HG03439 (cell line): ENCODE measurements at regions not wholly inside any gene's neighbourhood (a gene's known extent, or its start where the extent isn't known, plus 50 kb on each side); places are given as distances from the start of the nearest gene placed in this dataset.

Experiments
- ATAC-seq: cut with Tn5 transposase; IDR thresholded peaks from one replicate; pipeline ENCODE4 v1.9.1; 2021; ENCODE audit warnings: mild to moderate bottlenecking, moderate library complexity; ENCODE audit not compliant: unreplicated experiment

DNA sequence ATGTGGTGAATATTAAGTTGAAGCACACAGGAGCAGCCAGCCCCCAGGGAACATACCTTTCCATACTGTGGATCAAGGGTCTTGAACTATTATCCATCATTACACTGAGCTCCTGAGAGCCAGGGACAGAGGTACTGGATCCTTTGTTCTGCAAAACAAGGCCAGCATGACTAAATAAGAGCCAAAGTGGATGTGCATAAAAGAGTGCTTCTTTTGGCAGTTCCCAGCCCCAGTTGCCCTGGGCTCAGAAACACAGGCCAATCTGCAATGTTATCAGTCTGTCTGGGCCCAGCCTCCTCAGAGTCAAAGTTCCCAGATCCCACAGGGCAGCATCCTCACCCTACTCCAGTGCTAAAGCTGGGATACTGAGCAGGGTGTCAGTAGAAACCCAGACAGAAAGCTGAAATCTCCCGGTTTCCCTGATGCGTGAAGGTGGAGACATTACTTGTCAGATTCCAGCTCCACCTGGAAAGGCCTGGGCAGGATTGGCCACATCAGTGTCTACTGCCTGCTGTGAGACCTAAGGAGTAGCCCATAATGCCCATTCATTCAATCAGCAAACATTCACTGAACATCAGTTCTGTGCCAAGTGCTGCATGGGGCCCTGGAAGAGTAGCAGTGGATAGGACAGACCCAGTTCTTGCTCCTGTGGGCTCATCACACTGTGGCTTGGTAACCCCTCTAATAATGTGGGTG is 342.7 kb downstream of the CXCL12 start:
- ATAC-seq = no peak

DNA sequence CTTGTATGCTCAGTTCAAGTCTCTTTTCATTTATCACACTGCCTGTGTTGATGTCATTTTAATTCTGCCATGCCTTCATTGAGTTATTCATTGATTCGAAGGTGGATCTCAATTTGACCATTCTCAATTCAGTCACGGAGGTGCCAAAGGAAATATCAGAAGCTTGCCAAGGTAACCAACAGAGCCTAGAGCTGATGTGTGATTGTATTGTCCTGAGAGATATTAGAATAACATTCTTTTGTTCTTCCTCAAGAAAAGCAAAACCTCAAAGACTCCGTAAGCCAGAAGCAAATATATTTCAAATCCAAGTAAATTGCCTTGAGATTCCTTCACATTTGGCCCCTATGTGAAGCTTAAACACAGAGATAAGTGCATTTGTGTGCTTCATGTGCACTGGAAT is 345.3 kb downstream of the CXCL12 start:
- ATAC-seq = no peak

DNA sequence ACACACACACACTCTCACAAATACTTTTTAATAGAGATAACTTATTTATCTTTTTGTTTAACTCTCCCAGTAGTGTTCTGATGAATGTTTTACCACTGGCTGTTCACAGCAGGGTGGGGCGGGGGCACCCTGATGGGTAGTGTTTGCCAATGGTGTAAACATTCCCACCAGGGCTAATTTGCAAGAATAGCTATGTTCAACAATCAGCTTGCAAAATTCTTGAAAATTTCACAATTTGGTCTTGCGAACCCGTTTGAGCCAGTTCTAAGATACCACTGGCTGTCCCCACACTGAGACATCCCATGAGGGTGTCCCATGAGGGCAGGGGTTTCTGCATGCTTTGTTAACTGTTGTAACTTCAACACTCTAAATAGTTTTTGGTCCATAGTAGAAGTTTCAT is 348.5 kb downstream of the CXCL12 start:
- ATAC-seq = no peak

DNA sequence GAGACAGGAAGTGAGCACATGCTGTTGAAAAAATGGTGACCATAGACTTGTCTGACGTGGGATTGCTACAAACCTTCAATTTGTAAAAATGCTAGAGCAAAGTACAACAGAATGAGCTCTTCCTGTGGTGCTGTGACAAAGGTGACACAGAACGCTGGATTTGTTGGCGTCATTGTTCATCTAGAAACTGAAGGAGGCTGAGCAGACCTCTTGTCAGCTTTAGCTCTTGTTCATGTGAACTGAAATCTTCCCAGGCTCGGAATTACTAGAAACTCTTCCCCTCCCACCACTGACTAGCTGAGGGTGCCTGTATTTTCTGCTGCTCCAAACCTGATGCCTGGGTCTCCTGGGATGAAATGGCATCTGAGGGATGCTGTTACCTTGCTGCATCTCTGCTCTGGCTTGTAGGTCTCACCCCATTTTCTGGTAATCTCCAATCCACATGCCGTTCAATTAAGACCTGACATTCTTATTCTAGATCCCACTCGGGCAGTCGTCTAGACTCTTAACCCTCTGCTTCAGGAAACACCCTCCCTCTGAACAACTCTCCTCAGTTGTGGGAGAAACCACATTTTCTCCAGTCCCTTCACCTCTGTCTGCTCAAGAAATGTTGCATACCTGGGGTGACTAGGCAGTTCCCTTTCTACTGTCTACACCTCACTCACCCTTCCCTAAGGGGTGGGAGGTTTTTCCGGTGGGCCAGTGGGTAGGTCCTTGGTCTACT is 349.3 kb downstream of the CXCL12 start:
- ATAC-seq = no peak

DNA sequence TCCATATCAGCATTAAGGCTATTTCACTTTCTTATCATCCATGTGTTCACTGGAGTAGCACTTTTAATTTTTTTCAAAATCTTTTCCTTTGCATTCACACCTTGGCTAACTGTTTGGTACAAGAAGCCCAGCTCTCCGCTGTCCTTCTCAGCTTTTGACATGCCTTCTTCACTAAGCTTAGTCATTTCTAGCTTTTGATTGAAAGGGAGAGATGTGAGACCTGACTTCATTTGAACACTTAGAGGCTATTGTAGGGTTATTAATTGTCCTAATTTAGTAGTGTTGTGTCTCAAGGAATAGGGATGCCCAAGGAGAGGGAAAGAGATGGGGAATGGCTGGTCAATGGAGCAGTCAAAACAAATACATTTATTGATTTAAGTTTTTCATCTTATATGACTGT is 350.0 kb downstream of the CXCL12 start:
- no peak for ATAC-seq

DNA sequence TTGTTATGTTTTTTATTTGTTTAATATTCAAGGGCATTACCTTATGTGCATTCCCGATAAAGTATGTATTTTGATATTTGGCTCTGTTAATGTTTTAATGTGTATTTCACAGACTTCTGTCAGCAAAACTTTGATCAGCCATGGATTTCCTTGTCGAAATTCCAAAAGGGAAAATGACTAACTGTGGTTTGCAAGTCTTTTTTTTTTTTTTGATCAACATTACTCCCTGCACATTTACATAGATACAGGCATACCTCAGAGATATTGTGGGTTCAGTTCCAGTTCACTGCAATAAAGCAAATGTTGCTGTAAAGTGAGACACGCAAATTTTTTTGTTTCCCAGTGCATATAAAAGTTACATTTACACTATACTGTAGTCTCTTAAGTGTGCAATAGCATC is 351.9 kb downstream of the CXCL12 start:
- no peak for ATAC-seq

DNA sequence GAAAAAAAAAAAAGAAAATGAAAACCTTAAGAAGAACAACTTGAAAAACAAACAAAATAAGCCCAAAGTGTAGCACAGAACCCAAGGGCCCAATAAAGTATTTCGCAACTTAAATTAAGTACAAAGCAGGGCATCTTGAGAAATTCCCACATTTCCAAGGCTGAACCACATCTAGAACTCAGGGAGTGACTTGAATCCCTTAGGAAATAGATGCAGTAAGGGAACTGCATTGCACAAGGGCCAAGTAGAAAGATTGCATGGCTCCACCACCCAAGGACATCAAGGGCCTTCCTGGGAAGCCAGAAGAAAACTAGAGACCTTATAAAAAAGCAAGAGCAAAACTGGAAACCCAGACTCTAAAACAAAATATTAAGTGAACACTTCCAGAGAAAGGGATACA is 352.7 kb downstream of the CXCL12 start:
- ATAC-seq = no peak

DNA sequence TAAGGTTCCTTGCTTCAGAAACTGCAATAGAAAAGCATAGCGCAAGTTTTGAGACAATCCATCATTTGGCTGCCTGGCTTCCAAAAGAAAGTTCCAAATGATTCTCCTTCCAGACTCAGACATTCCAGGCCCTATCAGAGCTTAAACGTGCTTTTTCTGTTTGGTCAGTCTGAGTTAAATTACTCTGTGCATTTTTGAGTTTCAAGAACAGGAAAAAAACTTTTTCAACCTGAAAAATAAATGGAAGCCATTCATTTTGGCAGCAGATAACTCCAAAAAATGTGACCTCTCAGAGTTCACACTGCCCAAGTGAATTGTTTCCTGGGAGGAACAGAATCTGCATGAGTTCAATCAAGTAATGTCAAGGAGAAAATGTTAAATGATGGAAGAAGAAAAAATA is 354.2 kb downstream of the CXCL12 start:
- no peak for ATAC-seq

DNA sequence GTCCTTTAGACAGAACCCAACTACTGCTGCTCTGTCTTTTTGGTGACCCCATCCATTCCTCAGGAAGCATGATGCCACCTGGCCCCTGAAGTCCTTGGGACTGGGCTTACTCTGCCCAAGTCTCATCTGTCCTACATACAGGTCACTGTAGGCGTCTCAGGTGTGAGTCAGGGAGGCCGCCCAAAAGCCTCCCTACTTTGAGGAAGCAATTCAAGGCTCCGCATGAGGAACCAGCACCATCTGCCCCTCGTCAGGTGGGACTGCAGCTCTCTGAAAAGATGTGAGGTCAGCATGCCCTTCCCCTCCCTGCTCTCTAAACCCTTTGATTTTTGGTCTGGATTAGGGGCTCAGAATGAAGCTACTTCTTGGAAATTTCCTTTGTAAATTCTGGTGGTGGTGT is 354.8 kb downstream of the CXCL12 start:
- no peak for ATAC-seq

DNA sequence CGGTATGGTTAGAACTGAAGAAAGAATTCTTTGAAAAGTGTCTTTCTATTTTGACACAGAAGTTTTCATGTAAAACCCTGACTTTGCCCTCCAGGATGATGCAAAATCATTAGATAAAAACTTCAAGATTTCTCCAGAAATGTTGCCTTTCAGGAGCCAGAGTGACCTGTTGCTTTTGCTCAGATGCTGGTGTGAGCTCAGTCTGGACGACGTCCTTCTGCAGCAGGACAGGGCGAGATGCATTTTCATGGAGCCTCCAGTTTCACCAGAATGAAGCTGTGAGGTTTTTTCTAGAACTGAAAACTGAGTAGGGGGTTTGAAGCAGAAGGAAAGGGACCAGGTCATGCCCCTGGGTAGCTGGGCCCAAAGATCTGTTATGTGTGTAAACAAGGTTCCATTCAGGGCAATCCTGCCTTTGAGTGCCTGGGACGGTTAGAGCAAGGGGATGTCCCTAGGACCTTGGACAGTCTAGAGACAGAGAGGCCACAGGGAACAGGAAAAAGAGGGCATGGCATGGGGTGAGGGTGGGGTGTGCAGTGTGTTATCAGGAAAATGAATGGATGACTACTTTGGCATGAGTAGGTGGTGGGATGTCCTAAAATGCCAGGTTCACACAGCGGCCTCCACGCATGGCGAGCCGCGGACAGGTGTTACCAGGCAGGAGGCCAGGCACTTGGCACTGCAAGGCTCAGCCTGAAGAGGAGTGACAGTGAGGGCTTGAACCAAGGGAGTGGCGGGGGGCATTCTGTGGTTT is 356.3 kb downstream of the CXCL12 start:
- ATAC-seq = no peak

DNA sequence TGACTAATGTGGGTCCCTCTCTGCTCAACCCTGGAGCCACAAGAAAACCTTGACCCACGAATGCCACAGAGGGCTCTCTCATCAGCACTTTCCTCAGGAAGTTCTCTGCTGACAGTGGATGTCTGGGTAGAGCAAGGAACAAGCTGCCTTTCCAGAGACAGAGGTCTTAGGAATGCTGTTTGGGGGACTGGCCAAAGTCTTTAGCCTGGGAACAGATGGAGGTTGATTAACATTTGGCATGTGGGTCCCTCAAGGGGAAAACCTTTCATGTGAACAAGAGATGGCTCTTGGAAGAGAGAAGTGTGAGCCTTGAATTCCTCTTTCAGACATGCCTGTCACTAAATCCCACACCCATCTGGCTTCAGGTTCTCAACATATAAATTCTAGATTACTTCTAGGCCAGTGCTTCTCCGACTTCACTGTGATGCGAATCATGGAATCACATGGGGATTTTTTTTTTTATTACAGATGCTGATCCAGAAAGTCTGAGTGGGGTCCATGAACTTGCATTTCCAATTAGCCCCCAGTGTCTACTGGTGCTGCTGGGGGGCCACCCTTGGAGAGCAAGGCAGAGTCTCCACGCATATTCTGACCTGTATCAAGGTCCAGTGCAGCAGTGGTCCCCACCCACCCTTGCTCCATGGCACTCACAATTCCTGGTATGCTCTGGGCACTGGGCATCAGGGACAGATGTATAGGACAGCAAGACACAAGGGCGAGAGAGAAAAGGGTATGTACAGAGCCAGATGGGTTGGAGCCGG is 360.4 kb downstream of the CXCL12 start:
- ATAC-seq = no peak

DNA sequence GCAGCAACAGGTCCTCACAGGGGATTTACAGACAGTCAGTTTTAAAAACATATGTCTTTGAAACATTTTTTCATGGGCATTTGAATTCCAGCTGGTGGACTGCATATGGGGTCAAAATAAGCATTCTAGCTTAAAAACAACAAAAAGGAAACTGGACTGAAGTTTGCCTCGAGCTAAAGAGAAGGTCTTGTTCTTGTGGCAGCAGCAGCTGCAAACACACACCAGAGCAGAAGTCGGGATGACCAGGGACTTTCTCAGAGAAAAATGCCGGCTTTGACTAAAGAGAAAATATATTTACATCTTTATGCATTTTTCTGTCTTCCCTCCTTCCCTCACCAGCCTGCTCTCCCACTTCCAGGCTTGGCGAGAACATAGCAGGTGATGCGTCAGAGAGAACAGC is 361.4 kb downstream of the CXCL12 start:
- ATAC-seq = no peak

DNA sequence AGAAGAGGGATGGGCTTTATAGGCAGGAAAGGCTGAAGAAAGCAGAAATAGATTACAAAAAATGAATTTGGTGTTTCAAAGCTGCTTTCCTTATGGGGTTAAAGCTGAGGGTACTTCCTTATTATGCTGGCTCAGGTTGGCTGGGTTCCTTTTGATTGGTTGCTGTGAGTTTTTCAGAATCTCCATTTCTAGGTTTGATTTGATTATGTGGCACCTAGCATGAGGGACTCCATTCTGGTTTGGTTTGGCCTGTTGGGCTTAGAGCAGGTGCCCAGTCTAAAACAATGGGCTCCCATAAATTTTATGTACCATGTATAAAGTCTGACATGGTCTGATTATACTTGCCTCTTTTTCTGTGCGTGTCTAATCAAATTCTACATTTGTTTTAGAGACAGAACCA is 362.7 kb downstream of the CXCL12 start:
- no peak for ATAC-seq

DNA sequence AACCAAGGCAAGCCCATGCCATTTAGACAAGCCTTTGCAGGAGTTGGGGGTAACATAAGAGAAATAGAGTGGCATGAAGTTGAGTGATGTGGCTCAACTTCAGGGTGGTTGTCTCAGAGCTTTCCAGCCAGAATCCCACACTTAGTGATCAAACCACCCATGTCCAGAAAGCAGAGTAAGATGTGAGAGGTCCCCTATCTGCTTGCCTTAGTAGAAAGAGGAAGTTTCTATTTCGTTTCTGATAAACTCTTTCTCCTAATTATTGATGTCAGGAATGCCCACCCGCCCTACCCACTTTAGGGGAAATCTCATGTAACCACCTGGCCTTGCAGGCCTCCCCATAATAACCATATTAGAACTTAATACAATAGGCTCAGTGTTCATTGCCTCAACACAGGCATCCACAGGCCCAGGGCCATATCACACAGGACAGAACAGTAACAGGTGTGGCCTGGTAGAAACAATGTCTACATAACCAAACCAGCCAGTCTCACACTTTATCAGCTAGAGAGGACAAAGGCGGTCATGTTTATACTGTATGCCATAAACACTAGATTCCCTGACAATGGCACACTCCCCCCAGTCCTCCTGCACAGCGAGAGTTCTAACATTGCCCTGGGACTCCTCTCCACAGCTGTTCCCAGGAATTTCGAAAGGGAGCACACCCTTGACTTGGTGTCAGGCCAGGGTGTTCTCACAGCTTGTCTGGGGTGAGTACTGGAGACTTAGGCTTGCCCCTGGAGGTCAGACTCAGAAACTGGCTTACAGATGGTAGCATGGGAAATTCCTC is 364.4 kb downstream of the CXCL12 start:
- ATAC-seq = no peak

DNA sequence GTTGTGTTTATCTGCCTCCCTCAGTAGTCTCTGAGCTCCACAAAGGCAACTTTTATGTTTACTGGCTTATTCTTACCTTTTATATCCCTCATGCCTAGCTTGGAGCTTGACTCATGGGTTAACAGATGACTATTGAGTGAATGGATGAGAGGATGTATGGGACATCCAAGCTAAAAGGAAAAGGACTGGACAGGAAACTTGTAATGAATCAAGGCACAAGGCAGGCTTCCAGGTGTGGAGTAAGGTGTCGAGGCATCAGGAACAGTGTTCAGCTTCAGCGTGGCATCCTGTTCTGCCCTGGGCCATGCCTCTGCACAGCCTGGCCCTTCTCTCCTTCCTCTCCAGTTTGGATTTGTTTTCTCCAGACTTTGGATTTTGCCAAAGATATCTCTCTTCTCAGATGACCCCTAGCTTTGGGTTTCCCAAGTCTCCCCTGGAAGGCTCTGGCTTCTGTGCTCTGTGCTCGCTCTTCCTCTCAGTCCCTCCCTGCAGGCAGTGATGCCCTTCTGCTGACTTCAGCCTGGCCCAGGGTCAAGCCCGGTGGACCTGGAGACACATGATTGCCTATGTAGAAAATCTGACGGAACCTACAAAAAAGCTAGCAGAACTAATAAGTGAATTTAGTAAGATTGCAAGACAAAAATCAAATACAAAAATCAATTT is 367.3 kb downstream of the CXCL12 start:
- ATAC-seq = no peak

DNA sequence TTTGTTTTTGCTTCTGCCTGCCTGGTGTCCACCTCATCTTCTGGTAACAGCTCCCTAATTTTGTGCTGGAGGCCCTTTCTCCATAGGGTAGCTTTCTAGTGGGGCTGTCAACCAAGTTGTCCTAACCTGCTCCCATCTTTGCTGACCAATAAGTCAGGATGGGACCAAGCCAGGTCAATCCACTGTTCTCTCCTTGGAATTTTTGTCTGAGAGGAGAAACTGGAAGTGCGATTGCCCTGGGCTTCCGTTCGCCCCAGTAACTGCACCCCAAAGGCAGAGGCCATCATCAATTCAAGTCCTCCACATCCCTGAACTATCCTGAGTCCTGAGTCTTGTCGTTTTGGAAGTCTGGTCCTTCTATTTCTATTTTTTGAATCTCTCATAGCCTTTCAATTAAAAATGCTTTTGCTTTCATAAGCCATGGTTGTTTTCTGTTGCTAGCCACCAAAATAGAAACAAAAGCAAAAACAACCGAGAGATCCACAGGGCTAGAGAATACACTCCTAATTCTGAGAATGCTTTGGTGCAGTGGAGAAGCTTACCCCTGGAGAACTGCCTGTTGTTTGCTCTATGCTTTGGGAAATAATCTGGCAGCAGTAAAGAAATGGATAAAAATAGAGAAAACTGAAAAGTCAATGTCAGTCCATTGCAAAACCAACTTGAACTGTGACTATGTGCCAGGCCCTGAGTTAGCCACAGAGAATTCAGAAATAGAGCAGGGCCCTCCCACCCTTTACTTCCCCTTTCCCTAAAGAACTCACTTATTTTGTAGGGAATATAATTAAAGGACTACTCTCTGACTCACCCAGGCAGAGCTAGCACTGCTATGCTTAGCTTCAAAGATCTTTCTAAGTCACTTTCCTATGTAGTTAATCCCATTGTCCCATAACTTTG is 368.1 kb downstream of the CXCL12 start:
- ATAC-seq = no peak

DNA sequence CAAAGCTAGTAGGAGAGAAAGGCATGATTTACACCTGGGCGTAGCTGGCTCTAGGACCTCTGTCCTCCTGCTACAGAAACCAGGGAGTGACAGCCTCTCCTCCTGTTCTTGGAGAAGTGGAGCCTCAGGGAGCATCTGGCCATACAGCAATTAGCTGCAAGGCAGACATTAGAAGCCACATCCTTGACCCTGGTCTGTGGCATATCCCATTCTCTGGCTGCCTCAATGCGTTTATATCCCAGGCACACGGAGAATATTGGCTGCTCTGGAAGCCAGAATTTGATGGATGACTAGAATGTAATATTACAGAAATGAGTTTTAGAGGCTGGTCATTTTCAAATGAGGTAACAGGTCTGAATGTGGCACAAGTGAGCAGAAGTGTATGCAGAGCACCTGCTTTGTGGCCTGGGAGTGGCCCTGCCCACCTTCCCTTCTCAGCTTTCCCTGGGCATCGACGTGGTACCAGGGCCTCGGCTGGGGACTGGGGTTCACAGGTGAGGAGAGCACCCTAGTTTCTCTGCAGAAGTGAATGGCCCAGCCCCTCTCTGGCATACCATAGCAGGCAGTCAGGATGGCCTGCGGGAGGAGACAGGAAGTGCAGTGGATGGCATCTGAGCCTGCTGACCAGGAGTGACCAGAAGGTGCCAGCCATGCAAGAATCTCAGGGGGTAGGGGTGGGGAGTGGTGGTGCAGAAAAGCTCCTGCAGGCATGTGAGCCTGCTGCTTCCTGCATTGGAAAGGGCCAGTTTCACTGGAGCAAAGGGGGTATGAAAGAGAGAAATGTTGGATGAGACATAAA is 367.2 kb upstream of the ZNF32 start:
- ATAC-seq = no peak

DNA sequence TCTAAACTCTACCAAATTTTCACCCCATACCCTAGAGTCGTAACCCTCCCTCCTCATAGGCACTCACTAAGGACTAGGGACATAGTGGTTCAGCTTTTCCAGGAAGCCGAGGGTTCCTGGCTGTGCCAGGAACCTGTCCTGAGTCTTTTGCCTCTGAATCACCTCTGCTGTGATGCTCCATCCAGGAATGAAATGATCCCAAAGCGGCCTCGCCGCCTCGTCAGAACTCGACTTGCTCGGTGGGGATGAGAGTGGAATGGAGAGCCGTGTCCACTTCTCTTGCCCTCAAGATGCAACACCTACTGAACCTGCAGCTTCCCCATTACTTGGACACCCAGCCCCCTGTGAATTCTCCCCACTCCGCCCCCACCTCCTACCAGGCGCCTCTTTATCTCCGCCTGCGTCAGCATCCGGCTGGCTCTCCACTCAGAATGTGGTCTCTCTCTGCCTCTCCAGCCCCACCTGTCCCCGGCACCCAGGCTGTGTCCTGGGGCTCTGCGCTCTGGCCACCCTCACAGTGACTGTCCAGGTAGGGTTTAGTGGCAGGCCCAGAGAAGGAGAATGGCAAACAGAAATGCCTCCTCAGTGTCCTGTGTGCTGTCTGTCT is 366.1 kb upstream of the ZNF32 start:
- ATAC-seq = no peak
